CD4-positive, alpha-beta T cell treated with Interleukin-4 for 1 hour (primary cell): ENCODE measurements at regions not wholly inside any gene's neighbourhood (a gene's known extent, or its start where the extent isn't known, plus 50 kb on each side); places are given as distances from the start of the nearest gene placed in this dataset.

Experiments
- DNase-seq, 2 donors: peaks; one replicate each; pipeline ENCODE4 v3.0.0-alpha.2; 2020 to 2022

GRCh38 chr3:194218646-194219453 is 82.9 kb downstream of the HES1 start:
- no peak for DNase-seq

GRCh38 chr3:194219826-194220410 is 84.0 kb downstream of the HES1 start:
- DNase-seq: no peak

GRCh38 chr3:194220901-194221326 is 85.0 kb downstream of the HES1 start:
- DNase-seq: no peak

GRCh38 chr3:194221336-194221735 is 85.4 kb downstream of the HES1 start:
- DNase-seq: no peak

GRCh38 chr3:194223951-194224350 is 88.0 kb downstream of the HES1 start:
- DNase-seq: no peak

- no peak for DNase-seq
These were observed 88.8 kb downstream of the HES1 start for GRCh38 chr3:194224471-194225417.

- no peak for DNase-seq
These were observed 89.5 kb downstream of the HES1 start for GRCh38 chr3:194225418-194225812.

GRCh38 chr3:194225988-194226663 is 90.2 kb downstream of the HES1 start:
- DNase-seq: no peak

- DNase-seq: no peak
These were observed 96.2 kb downstream of the HES1 start for GRCh38 chr3:194231929-194232832.

- no peak for DNase-seq
These were observed 97.2 kb downstream of the HES1 start for GRCh38 chr3:194233150-194233549.

- no peak for DNase-seq
These were observed 99.2 kb downstream of the HES1 start for GRCh38 chr3:194235160-194235559.

GRCh38 chr3:194237110-194237509 is 101.2 kb downstream of the HES1 start:
- DNase-seq: no peak

- no peak for DNase-seq
These were observed 104.8 kb downstream of the HES1 start for GRCh38 chr3:194240766-194241165.

- no peak for DNase-seq
These were observed 107.4 kb downstream of the HES1 start for GRCh38 chr3:194243172-194243837.

GRCh38 chr3:194244167-194244566 is 107.0 kb downstream of the CPN2 start:
- no peak for DNase-seq

- no peak for DNase-seq
These were observed 105.7 kb downstream of the CPN2 start for GRCh38 chr3:194245474-194245873.

GRCh38 chr3:194245975-194246561 is 105.1 kb downstream of the CPN2 start:
- no peak for DNase-seq

GRCh38 chr3:194246709-194247349 is 104.3 kb downstream of the CPN2 start:
- no peak for DNase-seq

- DNase-seq: no peak
These were observed 103.8 kb downstream of the CPN2 start for GRCh38 chr3:194247350-194247740.
